DND-41 (cell line): ENCODE measurements at regions not wholly inside any gene's neighbourhood (a gene's known extent, or its start where the extent isn't known, plus 50 kb on each side); places are given as distances from the start of the nearest gene placed in this dataset.

Experiments used
- ATAC-seq: fragments of 200-7000 bp; cut with Tn5 transposase; 3 replicates; pipeline ENCODE4 v1.9.1; 2021; ENCODE audit warnings: low read depth; ENCODE audit not compliant: insufficient read depth
- DNase-seq: peaks from one replicate; pipeline ENCODE4 v3.0.0-alpha.2; 2020
- H2AFZ ChIP-seq: 2 replicates; pipeline ENCODE4 v1.6.0; 2012; ENCODE audit warnings: low read depth, low read length
- H3K27ac ChIP-seq: 2 replicates; pipeline ENCODE4 v1.5.1; 2012; ENCODE audit warnings: low read length, inconsistent platforms
- H3K27me3 ChIP-seq: fragments of 200-600 bp; sonication (generic); 2 replicates; pipeline ENCODE4 v1.6.0; 2012; ENCODE audit warnings: low read length, mild to moderate bottlenecking, inconsistent platforms; ENCODE audit not compliant: insufficient read depth, poor library complexity
- H3K36me3 ChIP-seq: 2 replicates; pipeline ENCODE4 v1.5.1; 2012; ENCODE audit warnings: low read length, inconsistent platforms; ENCODE audit not compliant: insufficient read depth
- H3K4me1 ChIP-seq: 2 replicates; pipeline ENCODE4 v1.5.1; 2012; ENCODE audit warnings: mild to moderate bottlenecking, low read length; ENCODE audit not compliant: insufficient read depth
- H3K4me2 ChIP-seq: 2 replicates; pipeline ENCODE4 v1.6.0; 2012; ENCODE audit warnings: mild to moderate bottlenecking, moderate library complexity, low read length, inconsistent platforms; ENCODE audit not compliant: insufficient read depth
- H3K4me3 ChIP-seq, 2 experiments: fragments of 200-600 bp in 1 of 2; shearing (Covaris generic) in 1 of 2; 2 replicates each; pipeline ENCODE4 v1.5.1; 2012 to 2016; ENCODE audit warnings: inconsistent platforms in 2 of 2, low read length in 2 of 2, mild to moderate bottlenecking in 2 of 2, low read depth in 1 of 2, moderate library complexity in 1 of 2
- H3K79me2 ChIP-seq: 2 replicates; pipeline ENCODE4 v1.6.0; 2012; ENCODE audit warnings: low read length, inconsistent platforms; ENCODE audit not compliant: insufficient read depth
- H3K9ac ChIP-seq: 2 replicates; pipeline ENCODE4 v1.6.0; 2012; ENCODE audit warnings: low read depth, mild to moderate bottlenecking, inconsistent platforms, low read length, moderate library complexity
- H3K9me3 ChIP-seq: 2 replicates; pipeline ENCODE4 v1.5.1; 2012; ENCODE audit warnings: low read length, moderate library complexity, mild to moderate bottlenecking, inconsistent platforms; ENCODE audit not compliant: insufficient read depth, severe bottlenecking
- H4K20me1 ChIP-seq: 2 replicates; pipeline ENCODE4 v1.6.0; 2012; ENCODE audit warnings: low read length; ENCODE audit not compliant: insufficient read depth
- CTCF ChIP-seq: IDR thresholded peaks from 2 replicates; pipeline ENCODE4 v1.5.1; 2012; ENCODE audit warnings: borderline replicate concordance, low read length, moderate library complexity, mild to moderate bottlenecking; ENCODE audit not compliant: poor library complexity, severe bottlenecking; ENCODE audit errors: extremely low read depth
- EZH2 ChIP-seq: IDR thresholded peaks from 3 replicates; pipeline ENCODE4 v1.6.1; 2012; ENCODE audit warnings: borderline replicate concordance, low read depth, mild to moderate bottlenecking, moderate library complexity, low read length, inconsistent platforms; ENCODE audit not compliant: severe bottlenecking

- DNase-seq (no peak), ATAC-seq (no peak)
- H3K4me2 ChIP-seq = no peak overlapping the region
- H3K9ac ChIP-seq = no peak overlapping the region
- H3K27ac ChIP-seq = no peak overlapping the region
- H2AFZ ChIP-seq = no peak overlapping the region
- H4K20me1 ChIP-seq = no peaks in the 10 kb centered on the region
- no peaks in the 10 kb centered on the region for H3K36me3 ChIP-seq
- no peak for TF ChIP-seq EZH2
- TF ChIP-seq CTCF = no peak
- H3K79me2 ChIP-seq = no peaks in the 10 kb centered on the region
- no peaks in the 10 kb centered on the region for H3K4me1 ChIP-seq
- H3K4me3 ChIP-seq = no peak overlapping the region
- no peaks in the 10 kb centered on the region for H3K27me3 ChIP-seq
- H3K9me3 ChIP-seq = no peaks in the 10 kb centered on the region
Observed at GRCh38 chr3:90007778-90008499, 900.5 kb downstream of the EPHA3 start.

- no peak for DNase-seq
- Histone ChIP-seq H3K9me3 (no peaks in the 10 kb centered on the region), H3K9ac (no peak overlapping the region), H2AFZ (no peak overlapping the region), H3K4me2 (no peak overlapping the region), H3K27ac (no peak overlapping the region), H3K36me3 (no peaks in the 10 kb centered on the region), H4K20me1 (no peaks in the 10 kb centered on the region), H3K79me2 (no peaks in the 10 kb centered on the region), H3K27me3 (no peaks in the 10 kb centered on the region), H3K4me3 (no peak overlapping the region), H3K4me1 (peaks cover 3% of the 10 kb centered on the region)
- TF ChIP-seq EZH2 = no peak
- no peak for TF ChIP-seq CTCF
- no peak for ATAC-seq
Observed at GRCh38 chr3:90010341-90010740, 902.9 kb downstream of the EPHA3 start.

- ATAC-seq = no peak
- Histone ChIP-seq H3K4me3 (no peak overlapping the region), H2AFZ (no peak overlapping the region), H3K79me2 (no peaks in the 10 kb centered on the region), H3K9me3 (no peaks in the 10 kb centered on the region), H3K4me1 (peaks cover 10% of the 10 kb centered on the region), H3K36me3 (no peaks in the 10 kb centered on the region), H3K27ac (no peak overlapping the region), H3K9ac (no peak overlapping the region), H3K4me2 (no peak overlapping the region), H3K27me3 (no peaks in the 10 kb centered on the region), H4K20me1 (no peaks in the 10 kb centered on the region)
- DNase-seq = no peak
- TF ChIP-seq CTCF (no peak), EZH2 (no peak)
Observed at GRCh38 chr3:90011131-90011530, 903.7 kb downstream of the EPHA3 start.
